ENCODE measurements at regions not wholly inside any gene's neighbourhood (a gene's known extent, or its start where the extent isn't known, plus 50 kb on each side); places are given as distances from the start of the nearest gene placed in this dataset.
"Not testable (repeated sequence)": the region's sequence is repeated elsewhere in the genome, so short reads cannot be mapped to it uniquely, and the experiment has no call there.

DNA sequence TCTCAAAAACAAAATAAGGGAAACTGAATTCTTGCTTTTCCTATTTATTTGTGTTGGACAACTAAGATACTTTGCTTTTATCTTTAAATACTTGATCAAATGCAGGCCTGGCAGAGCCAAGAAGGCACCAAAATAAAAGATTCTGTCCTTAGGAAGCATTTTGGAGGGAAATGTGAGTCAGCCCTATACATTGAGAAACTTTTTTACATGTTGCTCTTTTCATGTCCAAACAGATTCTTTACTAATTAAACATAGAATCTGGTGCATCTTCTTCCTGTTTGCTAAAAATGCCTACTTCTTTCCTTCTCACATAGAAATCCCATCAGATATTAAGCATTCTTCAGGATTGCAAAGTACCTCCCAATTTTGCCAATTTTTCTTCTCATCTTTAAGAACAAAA, 1160.4 kb downstream of the EFNA5 start:
- no peak for DNase-seq

DNA sequence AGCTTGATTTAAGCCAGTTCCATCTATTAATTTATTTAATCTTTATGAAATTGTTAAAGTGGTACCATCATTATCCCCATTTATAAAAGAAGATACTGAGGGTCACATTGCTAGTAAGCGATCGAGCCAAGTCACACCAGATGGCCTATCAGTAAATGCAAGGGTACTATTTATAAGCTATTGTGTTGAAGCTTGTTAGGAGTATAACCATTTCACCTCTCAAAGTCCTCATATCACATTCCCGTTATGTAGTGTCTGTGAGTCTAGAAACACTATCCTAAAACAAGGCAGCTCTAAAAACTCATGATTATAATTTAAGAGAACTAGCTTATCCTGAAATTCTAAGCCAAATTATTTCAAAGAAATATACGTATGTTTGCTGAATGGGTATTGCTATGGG, 1161.8 kb downstream of the EFNA5 start:
- DNase-seq: no peak

GRCh38 chr5:106493910-106494309, 1176.8 kb downstream of the EFNA5 start:
- DNase-seq: no peak

DNA sequence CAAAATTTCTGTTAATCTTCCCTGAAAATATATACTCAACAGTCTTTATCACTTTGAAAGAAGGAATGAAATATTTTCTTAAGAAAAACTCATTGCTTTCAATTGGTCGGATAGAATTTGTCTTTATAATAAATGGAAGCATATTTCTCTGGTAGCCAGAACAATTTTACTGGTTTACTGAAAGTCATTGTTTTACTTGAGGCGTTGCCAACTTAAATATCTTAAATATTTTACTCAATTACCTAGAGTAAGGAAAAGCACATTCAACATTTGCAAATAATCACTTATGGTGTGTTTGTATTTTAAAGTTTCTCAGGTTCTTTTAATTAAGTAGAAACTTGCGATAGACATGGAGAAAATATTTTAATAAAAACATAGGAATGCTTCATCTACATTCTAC, 1181.7 kb downstream of the EFNA5 start:
- DNase-seq: no peak

DNA sequence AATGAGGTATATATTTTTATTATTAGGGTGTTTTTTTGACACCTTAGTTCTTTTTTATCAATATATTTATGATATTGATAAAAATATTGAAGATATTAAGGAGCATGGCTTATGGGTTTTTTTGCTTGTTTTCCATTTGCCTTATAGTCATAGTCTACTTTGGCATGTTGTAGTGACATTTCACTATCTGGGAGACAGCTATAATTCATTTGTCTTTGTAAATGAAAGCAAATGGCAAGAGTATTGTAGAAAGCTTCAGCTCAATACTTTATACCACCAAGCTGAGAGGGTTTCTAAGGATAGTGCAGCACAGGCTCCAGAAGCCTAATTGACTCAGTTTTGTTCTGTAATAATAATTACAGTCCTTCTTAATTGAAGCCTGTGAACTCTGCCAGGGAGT, 1182.3 kb downstream of the EFNA5 start:
- no peak for DNase-seq

DNA sequence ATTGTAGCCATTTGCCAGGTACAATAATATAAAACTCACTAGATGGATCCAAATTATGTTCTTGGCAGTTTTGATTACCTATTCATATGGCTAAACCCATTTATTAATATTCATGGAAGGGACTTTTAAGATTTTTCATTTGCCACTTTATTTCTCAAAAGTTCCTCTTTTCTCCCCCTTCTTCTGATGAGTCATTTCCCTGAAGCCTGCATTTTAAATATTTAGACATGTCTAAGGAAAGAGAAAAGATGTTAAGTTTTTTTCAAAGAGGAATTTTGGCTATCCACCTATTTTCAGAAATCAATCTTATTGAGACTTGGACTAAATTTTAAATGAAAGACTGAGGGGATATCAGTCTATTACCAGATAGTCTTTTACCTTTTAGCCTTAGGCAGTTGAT, 1189.4 kb downstream of the EFNA5 start:
- no peak for DNase-seq

- no peak for DNase-seq
Measured at GRCh38 chr5:106476630-106477029, 1194.1 kb downstream of the EFNA5 start.

DNA sequence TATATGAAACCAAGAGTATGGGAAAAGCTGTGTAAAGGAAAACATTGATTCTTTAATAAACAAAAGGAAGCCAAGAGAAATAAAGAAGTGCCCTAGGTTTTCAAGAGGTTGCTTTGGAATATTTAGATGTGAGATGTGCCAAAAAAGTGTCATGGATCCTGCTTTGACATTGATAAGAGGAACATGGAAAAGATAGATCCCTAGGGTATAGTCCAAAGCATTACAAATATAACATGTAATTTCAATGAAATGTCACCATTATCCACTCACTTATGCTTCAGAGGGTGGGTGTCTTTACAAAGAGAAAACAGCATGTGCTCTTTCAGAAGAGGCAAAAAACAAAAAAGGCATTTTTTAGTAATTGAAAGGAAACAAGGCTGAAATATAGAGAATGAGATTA, 1196.7 kb downstream of the EFNA5 start:
- no peak for DNase-seq

DNA sequence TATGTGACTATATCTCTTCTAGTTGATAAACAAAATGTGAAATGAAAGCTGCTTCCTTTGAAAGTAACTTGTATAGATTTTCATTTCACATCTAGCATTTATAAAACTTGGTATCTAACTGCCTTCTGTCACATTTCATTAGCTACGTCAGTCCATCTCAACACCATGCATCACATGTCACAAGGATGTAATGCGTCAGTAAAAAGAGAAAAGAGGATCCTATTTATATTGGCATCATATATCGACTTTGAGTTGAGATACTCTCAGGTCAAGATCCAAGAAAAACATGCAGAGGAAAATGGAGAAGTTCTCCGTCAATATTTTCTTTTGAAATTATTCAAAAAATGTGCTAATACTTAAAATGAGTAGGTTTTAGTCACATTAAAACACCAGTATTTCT, 1211.2 kb downstream of the EFNA5 start:
- DNase-seq: no peak

DNA sequence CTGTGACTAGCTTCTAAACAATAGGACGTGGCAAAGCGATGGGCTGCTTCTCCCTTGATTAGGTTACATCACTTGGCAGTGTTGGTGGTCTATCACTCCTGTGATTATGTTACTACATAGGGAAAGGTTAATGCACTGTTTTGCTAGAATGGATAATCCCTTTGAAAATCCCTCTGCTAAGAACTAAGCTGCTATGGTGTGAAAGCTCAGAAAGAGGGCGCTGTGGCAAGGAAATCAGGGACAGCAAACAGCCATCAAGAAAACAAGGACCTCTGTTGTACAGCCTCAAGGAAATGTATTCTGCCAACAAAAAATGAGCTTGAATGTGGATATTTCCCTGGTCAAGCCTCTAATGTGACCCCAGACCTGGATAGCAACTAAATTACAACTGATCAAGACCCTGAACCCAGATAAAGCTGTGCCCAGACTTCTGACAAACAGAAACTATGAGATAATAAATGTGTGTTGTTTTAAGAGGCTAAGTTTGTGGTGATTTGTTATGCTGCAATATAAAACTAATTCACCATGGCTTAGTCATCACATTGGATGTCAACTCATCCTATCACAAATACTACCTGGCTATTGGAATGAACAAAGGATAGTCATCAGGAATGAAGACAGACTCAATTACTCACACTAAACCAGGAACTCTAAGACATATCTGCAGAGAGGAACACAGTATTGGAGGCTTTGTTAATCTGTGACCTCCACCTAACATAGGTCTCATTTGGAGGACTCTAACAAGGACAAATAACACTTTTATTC, 1215.9 kb downstream of the EFNA5 start:
- no peak for DNase-seq

DNA sequence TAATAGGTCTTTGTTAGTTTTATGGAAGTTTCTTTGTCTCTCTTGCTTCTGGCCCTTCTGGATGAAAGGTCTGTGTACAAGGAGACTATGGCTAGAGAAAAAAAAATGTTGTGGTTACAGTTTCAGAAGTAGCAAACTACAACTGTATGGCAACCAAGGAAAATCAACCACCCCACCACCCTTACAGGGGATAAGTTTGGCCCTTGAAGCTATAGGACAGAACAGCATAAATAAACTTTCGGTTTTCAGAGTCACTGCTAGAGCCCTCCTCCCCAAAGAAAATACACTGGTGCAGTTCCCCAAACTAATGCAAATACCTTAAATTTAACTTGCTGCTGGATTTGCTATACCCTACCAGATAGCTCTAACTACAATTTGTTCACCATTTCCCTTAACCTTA, 1216.7 kb downstream of the EFNA5 start:
- DNase-seq: no peak

DNA sequence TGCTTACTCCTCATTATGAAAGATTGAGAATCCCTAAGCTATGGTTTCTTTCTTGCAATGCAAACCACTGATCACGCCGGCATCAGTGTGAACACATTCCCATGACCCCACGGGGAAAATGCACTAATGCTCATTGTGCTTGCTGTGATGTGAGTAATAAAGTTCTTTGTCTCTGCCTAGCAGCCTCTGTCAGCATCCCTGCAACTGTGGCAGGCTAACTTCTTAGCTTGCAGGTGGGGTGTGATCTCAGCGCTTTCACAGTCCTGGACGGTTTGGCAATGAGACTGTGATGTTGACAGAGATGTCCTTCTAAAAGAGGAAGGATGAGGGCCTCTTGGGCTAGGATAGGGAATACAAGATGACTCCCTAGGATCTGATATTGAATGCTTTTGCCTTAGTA, 1218.7 kb downstream of the EFNA5 start:
- no peak for DNase-seq

DNA sequence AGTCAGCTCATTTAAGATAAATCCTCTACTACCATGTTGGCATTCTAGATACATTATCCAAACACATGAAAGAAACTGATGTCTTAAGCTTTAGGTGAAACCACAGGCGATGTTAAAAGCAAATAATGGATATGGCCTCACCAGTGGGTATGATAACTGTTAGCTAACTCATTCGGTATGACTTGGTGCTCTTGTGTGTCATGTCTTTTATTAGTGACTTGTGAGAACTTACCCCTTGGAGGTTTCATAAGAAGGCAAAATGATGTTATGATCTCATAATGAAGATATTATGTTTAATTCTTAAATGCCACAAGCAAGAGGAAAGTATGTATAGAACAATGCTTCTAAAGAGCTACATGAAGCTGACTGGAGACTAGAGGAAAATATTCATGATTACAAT, 1227.0 kb downstream of the EFNA5 start:
- DNase-seq: no peak

DNA sequence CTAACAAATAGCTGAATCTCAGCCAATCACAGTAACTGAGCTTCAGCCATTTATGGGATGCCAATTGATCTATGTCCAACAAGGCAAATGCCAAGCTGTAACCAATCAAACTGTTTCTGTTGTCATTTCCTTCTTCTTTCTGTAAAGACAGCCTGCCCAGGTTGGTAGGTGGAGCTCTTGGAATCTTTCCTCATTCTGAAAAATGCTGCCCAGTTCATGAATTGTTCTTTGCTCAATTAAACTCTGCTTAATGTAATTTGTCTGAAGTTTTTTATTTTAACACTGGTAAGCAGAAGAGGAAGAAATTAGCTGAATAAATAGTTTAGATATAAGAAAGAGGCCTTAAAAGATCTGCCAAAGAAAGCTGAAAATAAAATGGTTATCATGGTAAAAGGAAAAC, 1235.6 kb downstream of the EFNA5 start:
- DNase-seq: no peak

GRCh38 chr5:106430733-106431132, 1240.0 kb downstream of the EFNA5 start:
- not testable (repeated sequence) for DNase-seq

DNA sequence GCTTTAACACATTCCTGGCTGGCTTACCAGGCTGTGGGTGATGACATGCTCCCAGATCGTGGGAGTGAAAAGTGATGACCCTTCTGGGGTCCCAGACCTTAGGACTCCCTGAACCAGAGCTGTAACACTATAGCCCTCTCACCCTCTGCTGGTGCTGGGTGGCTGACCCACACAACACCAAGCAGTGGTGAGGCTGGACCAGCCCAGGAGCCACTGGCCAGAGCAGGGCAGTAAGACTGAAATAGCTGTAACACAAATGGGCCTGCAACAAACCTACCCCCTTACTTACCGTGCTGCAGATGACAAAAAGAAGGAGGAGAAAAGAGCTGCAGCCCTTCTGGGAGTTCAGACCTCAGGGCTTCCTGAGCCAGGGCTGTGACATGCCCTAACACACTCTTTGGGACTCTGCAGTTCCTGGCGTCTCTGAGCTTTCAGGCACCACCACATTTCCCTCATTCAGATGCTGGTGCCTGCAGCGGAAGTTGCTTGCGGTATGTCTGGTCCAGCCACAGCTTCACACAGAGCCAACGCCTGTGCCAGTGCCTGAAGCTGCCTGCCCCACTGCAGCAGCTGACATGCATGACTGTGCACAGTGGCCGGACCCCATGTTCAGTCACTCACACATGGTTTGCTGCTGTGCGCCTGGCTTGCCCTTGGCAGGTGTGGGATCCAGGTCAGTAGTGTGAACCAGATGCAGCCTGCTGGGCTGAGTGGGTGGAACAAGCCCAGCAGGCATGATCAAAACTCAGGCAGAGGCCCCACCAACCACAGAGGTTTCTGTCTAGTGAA, 1247.4 kb downstream of the EFNA5 start:
- DNase-seq: no peak

DNA sequence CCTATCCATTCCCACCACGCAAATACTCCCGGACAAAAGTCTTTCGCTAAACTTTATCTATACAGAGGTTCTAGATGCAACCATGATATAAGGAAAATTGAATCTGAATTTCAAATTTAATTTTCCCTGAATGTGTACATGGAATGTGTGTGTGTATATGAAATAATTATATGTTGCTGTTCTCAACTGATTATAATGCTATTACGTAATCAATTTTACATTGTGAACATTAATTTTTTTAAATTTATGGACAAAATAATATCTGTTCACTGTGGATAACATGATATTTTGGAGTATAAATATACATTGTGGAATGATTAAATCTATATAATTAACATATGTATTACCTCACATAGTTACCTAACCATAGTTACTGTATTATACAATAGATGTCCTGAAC, 1250.6 kb downstream of the EFNA5 start:
- no peak for DNase-seq

DNA sequence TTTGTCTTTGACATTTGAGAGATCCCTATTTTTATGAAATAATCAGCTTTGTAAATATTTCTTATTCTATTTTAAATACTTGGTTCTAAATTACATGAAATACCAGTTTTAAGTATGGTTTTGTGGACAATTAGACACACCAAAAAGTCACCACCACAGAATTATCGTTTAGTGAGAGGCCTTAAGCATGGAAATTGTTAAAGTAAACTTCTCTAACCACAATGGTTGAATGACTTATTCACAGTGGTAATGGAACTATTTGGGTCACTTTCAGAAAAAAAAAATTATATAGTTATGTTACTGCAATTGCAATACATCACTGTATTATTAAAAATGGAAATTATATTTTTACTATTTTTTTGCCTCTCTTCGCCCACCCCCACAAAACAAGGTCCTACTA, 1252.5 kb downstream of the EFNA5 start:
- no peak for DNase-seq

DNA sequence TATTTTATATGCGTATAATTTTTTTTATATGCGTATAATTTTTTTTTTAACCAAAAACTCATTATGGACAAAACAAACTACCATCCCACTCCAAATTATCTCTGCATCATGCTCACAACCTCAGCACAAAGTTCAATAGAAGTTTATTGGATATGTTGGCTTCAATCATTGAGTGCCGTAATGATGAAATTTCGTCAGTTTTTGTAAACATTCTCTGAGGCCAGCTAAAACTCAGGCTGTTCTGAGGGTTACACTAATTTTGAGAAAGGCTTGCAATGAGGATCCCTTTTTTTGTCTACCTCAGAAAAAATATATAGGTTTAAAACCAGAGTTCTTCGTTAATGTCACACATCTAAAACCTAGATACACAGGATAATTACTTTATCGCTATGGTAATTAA, 1253.2 kb downstream of the EFNA5 start:
- no peak for DNase-seq

DNA sequence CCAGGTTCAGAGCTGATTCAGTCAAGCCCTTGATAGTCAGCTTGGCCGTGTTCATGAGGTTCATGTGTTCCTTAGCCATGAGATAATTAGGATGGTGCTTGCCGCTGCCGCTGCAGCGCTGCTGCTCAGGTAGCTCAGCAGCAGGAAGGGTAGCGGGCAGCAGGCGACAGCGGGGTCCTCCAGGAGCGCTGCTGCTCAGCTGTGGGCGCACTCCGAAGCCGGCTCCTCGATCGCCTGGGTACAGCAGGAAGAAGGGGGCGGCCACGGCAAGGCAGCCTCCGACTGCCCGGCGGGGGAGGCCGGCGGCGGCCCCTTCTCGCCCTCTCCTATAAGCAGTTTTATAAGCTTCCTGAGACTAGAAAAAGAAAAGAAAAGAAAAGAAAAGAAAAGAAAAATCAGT, 1253.6 kb downstream of the EFNA5 start:
- no peak for DNase-seq

GRCh38 chr5:106415541-106415940, 1255.2 kb downstream of the EFNA5 start:
- no peak for DNase-seq

DNA sequence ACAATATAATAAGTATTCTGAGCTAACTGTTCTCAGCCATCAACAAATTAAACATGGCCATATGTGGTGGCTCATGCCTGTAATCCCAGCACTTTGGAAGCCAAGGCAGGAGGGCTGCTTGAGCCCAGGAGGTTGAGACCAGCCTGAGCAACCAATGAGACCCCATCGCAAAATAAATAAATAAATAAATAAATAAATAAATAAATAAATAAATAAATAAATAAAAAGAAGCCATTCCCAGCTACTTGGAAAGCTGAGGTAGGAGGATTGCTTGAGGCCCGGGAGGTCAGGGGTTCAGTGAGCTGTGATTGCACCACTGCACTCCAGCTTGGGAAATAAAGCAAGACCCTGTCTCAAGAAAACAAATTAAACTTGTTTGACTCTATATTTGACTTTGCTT, 1256.4 kb downstream of the EFNA5 start:
- no peak for DNase-seq

DNA sequence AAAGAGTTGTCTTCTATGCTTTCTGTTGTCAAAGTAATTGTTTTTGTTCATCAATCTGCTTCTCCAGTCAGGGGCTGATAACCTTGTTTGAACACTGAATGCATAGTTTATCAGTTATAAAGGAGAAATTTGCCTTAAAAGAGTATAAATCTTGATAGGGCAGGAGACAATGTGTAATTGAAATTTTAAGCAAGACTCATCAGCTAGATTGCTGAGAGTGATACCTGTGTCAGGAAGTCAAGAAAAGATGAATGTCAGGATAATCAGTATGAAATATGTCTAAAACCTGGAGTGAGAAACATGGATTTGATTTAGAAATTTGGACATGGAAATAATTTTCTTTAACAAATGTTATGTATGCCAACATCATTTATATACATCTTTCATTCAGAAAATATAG, 1258.1 kb downstream of the EFNA5 start:
- no peak for DNase-seq

DNA sequence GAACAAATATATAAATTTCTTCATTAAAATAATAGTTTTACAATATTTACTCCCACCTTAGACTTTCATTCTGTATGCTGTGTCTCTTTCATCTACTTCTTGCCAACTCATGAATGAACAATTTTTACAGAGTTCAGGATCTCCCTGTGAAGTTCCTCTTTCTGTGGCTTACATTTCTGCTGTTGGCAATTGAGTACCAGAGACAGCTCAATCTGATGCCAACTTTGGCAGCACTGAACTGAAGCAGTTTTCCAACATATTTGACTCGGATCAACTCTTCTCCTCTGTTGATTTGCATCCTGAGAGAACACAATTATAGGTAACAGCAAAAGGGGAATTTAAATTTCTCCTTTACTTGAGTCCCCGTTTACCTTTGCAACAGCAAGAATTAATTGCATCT, 1262.2 kb downstream of the EFNA5 start:
- no peak for DNase-seq

DNA sequence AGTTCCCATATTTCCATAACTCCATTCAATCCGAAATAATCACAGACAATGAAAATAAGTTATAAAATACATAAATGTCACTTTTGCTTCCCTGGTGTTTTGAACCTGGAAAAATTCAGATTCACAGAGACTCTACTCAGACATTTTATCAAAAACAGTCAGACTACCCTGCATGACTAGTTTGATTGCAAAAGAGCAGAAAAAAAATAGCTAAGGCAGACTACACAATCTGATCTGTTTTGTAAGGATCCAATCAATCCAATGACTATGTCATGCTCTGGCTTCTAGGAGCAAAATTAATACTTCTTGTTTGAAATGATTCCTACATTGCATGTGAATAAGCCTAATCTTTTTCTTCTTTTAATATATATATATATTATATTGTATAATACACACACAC, 1262.6 kb downstream of the EFNA5 start:
- no peak for DNase-seq
